Left kidney (tissue), 1 donor: ENCODE measurements at regions not wholly inside any gene's neighbourhood (a gene's known extent, or its start where the extent isn't known, plus 50 kb on each side); places are given as distances from the start of the nearest gene placed in this dataset.
"Not testable (repeated sequence)": the region's sequence is repeated elsewhere in the genome, so short reads cannot be mapped to it uniquely, and the experiment has no call there.

ENCODE experiments used
- DNase-seq: peaks from one replicate; pipeline ENCODE4 v3.0.0-alpha.2; 2013

DNA sequence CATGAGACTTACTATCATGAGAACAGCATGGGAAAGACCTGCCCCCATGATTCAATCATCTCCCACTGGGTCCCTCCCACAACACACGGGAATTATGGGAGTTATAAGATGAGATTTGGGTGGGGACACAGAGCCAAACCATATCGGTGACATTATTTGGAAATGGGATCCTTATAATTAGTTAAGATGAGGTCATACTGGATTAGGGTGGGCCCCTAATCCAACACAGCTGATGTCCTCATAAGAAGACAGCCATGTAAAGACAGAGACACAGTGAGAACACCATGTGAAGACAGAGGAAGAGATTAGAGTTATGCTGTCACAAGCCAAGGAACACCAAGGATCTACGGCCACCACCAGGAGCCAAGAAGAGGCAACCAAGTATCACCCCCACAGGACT lies 161.7 kb downstream of the SPTSSA start:
- no peak for DNase-seq

DNA sequence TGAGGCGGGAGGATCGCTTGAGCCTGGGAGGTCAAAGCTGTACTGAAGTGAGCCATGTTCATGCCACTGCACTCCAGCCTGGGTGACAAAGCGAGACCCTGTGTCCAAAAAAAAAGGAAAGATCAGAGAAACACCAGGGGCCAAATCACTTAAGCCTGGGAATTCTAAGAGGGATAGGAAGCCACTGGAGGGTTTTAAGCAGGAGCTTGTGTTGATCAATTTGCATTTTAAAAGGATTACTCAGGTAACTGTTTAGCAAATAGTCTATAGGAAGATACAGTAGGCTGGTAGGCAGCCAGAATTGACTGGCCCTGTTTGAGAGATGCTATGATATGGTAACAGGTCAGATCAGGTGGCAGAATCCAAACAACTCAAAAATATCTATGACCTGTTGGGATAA lies 162.7 kb downstream of the SPTSSA start:
- DNase-seq = no peak

DNA sequence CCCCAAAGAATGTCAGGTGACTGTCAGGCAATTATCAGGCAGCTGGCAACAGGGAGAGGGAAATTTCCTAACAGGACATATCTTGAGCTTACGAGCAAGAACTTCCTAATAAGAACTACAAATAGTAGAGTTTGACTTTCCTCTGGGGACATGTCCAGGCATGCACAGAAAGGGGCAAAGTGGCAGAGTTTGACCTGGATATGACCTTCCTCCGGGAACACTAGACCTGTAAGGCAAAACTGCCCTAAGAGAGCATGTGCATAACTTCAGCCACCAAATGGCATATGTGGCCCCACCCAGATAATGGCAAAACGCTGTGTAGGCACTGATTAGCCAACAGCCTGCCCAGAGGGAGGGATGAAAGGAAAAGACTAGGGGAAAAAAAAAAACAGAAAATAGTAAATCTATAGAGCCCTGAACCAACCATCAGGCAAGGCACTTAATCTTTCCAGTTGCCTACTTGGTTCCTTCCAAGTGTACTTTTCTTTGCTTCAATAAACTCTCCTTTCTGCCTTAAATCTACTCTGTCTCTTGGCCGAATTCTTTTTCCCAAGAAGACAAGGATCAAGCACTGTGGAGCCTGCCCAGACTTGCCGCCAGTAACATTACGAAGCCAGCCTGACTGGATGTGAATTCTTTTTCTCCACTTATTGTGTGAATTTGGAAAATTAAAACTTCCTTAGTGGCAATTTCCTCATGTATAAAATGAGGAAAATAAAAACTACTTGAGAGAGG lies 164.1 kb downstream of the SPTSSA start:
- DNase-seq = no peak

DNA sequence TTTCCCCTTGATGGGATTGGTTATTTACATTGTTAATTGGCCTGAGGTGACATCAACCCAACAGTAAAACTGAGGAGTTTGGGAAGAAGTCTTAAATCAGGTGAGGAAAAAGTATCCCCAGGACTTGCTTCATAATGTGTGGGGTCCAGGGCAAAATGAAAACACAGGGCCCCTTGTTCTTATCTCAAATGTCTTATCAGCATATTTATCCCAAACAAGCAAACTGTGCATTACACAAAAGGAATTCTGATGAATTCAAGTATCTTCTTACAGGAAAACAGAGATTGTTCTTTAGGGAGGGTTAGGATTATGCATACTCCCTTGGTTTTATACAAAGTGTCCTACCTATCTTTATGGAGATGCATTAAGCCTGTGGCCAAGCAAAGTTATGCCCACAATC lies 178.4 kb downstream of the SPTSSA start:
- no peak for DNase-seq

DNA sequence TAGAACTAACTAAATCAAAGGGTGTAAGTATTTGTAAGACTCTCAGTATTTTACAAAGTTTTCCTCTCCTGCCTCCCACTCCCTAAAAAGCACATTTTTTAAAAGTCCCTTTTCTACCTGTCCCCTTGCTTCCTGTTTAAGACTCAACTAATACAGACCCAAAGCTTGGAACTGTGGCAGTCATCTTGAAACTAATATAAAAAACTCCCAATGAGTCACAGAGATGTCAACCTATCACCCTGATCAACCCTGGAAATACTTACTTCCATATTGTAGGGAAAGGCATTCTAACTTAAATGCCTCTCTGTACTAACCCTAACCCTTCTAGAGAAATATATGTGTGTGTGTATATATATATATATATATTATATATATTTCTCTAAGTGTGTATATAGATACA lies 184.8 kb downstream of the SPTSSA start:
- DNase-seq = no peak

DNA sequence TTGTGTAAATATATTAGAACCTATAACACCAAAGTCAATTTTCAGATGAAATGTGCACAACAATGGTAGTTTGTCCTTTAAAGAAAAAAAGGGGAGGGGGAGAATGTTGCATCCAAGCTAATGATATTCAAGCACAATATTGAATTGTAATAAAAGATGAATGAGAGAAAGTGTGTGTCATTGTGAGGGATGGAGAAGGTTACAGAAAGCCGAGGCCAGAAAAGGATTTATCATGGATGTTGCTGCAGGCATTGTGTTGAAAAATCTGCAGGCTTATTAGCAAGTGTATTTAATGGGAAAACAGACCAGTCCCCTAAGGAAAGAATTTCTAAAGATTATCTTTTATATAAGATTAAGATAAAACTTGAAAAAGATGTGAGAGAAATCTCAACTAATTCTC lies 186.5 kb downstream of the SPTSSA start:
- DNase-seq = no peak

DNA sequence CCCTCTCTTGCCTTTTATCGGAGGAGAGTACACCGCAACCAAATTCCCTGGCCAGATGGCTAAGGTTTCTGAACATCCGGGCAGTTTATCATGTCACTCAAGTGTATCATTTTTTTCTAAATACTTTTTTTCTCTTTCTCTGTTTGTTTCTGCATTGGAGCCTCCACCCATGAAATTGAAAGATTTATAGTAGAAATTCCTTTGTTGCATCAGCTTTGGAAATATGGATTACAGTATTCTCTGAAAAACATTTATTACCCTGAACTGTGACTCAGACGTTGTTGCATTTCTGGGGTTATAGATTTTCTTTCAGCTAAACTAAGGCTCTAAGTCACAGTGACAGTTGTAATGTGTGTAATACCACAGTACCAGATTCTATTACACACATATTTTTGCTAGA lies 187.0 kb downstream of the SPTSSA start:
- DNase-seq = no peak

DNA sequence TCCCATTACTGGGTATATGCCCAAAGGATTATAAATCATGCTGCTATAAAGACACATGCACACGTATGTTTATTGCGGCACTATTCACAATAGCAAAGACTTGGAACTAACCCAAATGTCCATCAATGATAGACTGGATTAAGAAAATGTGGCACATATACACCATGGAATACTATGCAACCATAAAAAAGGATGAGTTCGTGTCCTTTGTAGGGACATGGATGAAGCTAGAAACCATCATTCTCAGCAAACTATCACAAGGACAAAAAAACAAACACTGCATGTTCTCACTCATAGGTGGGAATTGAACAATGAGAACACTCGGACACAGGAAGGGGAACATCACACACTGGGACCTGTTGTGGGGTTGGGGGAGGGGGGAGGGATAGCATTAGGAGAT lies 188.3 kb downstream of the SPTSSA start:
- not testable (repeated sequence) for DNase-seq

DNA sequence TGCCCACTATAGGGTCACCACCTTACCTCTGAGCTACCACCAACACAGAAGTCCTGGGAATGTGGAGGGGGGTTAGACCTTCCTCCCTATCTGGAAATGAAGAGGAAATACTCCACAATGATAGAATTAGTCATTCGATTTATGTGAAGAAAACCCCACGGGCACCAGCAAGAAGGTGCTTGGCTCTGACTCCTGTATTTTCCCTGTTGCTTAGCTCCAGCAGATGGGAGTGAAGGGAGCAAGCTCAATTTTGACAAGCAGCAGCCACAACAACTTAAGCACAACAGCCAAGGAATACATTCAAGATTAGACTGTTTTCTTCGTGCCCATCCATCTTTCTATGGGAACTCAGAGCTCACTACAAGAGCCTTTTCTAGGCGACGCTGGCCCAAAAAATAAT lies 191.7 kb downstream of the SPTSSA start:
- no peak for DNase-seq

DNA sequence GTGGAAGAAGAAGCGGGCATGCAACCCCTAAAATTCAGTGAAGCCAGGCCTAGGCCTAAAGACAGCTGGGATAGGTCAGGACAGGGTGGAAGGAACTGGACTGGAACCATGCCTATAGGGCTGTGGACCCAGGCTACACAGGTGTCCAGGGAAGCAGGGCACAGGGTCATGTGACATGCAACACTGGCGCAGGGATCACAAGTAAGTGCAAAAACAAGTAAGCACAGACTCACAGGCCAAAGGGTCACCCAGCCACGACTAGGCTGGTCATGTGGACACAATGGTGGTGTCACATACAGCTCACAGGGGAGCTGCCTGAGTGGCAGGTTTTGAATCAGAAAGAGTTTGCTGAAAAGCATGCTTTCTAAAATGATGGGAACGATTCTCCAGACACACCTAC lies 195.7 kb downstream of the SPTSSA start:
- no peak for DNase-seq

DNA sequence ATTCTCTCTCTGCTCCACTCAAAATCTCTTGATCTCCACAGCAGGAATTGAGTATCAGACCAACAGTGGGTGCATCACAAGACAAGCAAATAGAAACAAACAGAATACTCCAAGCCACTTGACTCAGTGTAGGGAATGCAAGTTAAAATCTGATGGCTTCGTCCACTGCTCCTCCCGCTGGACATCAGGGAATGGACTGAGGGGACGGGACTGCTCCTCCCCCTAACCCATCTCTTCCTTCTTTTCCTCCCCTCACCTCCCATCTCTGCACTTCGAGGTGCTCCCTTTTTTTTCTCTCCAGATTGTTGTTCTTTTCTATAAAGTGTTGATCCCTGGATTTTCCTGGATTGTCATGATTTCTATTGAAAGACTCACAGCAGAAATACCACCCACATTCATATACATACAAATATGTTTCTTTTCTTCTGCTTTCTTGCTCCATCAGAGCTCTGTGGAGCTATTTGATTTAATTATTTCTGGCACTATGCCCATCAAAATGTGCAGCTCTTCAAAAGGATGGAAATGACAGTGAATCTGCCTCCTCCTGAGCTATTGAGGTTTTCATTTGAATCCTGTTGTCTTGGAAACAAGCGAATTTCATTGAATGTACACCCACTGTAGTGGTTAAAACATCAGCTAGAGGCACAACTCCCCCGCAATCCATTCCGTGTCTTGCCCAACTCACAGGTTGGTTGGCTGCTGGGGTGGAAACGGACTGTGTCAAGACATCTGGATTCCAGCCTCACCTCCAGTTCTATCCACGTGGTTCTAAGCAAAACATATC lies 199.7 kb downstream of the SPTSSA start:
- no peak for DNase-seq

DNA sequence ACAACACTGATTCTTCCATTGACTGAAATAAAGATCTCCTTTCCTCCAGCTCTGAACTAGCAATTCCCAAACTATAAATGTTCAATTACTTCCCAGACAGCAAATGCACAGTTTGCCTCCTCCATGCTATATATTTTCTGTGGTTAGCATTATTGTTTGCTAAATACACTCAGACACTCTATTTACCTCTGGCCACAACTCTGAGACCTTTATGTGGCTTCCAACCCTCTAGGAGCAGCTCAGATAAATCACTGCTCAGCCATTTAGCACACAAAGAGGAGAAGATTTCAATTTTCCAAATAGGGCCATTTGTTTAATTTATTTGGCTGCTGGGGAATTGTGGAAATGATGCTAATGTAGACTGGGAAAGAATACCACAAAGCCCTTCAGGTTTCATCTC lies 202.0 kb downstream of the SPTSSA start:
- DNase-seq = no peak

DNA sequence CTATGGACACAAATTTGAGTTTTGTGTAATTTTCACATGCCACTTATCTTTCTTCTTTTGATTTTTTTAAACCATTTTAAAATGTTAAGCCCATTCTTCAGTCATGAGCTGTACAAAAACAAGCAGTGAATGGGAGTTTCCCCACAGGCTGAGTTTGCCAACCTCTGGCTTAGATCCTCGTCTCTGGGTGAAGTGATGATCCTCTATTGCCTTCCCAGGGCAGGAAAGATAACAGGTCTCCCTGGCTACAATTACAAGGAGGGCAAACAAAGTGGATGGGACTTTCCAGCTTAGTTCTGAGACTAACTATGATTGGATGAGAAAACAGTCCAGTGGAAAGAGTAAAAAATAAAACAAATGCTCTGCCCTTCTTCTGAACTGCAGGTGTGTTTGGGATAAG lies 203.7 kb downstream of the SPTSSA start:
- no peak for DNase-seq

DNA sequence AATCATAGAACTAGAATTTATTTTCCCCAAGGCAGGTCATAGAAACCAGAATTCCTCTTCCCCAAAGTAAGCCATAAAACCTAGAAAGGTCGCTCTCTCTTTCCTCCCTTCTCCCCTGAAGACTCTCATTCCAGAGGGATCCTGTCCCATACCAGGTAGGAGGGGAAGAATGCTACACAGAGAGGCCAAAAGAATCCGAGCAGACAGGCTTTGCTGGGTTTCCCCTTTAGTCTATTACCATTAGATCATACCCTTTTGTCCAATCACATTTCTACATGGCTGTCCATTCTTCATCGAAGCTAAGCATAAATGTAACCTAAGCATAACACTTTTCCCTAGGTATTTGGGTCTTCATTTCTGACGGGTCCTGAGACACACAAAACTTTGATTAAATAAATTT lies 204.5 kb downstream of the SPTSSA start:
- no peak for DNase-seq

DNA sequence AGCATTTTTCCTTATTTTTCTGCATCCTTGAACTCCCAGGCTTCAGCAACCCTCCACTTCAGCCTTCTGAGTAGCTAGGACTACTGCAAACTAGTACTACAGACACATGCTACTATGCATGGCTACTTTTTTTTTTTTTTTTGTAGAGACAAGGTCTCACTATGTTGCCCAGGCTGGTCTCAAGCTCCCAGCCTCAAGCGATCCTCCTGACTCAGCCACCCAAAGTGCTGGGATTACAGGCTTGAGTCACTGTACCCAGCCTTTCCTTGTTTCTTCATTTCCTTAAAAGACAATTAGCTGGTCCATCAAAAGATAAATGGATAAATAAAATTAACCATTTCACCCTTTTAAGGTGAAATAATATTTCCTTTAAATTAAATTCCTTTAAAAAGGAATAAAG lies 205.8 kb downstream of the SPTSSA start:
- no peak for DNase-seq

DNA sequence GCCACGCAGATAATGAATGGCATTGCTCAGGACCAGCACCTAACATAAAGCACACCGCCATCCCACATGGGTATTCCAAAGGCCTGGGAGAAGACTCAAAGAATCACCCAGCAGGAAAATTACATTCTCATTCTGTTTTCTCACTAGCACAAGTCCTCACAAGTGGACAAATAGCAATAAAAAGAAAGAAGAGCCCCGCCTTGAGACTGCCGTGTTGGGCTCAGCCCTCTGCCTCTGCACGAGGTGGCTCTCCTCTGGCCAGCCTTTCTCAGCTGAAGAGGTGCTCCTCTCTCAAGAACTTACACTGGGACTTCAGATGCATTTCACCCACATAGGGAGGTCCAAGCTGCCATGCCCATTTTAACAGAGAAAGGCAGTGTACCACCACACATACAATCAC lies 207.5 kb downstream of the SPTSSA start:
- DNase-seq = no peak

DNA sequence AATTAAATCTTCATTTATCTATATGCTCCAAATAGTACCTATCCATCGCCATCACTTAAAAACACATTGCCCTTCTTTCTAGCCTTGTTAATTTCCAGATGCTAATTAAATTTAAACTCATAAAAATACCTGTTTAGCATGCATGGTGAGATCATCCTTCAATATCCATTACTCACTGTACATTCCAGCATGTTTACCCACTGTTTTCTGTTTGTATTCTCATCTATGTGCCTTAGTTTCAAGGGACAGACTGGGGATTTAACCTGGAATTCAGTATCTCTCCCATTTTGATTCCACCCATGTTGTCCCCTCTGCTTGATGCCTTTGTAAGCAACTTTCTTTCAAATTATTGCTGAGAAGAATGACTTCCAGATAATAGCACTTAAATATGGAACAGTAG lies 208.0 kb downstream of the SPTSSA start:
- DNase-seq = no peak

DNA sequence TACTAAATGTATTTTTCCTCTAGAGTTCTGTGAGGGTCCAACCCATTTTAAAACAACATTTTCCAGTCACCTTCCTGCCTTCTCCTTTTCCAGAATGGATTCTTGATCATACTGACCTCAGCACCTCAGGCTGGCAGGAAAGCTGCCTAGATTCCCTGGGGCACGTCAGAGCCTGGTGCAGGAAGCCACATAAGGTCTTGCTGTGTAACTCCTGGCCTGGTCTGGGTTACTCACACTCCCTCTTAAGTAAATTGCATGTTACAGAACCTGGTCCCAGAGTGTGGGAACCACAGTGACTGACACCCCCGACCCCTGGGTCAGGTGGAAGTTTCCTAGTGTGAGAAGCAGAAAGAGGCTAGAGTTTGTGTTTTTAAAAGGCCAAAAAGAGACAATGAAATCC lies 209.8 kb downstream of the SPTSSA start:
- no peak for DNase-seq

DNA sequence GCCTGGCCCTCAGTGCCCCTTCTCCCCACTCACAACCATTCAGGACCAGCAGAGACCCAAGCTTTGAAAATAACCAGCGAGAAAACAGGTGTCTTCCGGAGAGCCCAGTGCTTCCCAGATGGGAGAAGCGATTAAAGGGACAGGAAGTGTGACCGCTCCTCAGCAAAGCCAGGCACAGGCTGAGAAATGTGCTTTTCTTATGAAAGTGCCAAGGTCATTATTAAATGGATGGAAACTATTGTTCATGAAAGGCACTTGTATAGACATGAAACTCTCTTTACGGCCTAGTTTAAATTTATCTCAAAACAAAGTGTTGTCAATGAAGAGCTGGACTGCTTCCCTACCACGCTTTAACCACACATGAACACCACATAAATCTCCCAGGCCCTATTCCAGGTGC lies 210.4 kb downstream of the SPTSSA start:
- no peak for DNase-seq

DNA sequence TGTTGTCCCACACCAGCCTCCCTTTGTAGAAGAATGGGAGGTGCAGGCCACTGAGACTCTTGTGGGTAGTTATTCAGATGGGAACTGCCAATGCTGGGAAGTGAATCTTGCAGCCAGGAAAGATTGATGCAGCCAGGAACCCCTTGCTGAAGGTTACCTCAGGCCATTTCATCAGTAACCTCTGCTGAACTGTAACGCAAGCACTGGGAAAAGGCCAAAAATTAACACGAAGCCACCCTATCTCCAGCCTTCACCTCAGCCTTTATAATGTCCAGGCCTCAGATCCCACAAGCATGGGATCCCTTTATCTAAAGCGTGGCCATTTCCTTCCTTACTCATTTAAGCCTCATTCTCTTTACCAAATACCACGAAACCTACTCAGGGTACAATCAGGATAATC lies 211.1 kb downstream of the SPTSSA start:
- no peak for DNase-seq

DNA sequence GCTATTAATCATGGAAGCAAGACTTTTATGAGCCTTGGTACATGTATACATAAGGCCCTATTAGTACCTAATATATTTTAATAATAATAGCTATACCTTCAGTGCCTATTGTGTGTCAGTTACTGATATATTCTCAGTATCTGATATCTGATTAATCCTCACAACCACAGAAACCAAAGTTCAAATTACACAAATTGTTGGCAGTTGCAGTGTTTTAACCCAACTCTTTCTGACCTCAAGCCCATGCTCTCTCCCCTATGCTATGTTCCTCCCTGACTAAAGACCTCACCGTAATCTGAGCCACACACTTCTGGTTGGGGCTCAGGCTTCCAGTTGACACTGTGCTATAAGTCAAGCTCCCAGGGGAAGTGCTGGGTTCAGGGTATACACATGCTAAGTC lies 214.4 kb downstream of the SPTSSA start:
- no peak for DNase-seq

DNA sequence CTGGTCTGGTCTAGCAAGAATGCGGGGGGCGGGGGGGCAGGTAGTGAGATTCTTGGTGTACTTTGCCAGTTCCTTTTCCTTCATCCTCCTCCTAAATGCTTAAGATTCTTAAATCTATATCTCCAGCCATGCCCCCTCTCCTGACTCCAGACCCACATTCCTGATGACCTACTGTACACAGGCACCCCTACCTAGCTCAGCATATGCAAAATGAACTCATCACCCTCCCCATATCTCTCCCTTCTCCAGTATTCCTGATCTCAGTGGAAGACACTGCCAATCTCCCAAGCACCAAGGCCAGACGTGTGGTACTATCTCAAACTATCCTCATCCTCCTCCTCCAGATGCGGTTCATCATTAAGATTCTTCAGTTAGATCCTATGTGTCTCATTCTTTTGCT lies 215.8 kb downstream of the SPTSSA start:
- DNase-seq = no peak

DNA sequence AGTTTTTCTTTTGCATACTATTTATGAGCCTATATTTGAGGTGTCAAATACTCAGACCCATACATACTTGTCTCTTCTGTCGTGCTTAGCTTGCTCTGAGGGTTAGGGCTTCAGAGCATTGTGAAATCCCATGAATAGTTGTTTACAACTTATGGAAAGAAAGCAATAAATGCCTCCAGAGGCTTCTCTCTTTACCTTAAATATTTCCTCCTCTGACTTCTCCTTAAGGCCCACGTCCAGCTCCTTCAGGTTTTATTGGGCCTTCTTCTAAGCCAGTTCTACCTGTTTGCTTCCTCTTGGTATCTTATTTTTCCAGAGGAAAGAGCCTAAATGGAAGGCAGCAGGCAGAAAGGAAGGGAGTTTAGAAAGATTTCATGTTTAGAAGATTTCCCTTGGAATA lies 218.6 kb downstream of the SPTSSA start:
- DNase-seq = no peak

DNA sequence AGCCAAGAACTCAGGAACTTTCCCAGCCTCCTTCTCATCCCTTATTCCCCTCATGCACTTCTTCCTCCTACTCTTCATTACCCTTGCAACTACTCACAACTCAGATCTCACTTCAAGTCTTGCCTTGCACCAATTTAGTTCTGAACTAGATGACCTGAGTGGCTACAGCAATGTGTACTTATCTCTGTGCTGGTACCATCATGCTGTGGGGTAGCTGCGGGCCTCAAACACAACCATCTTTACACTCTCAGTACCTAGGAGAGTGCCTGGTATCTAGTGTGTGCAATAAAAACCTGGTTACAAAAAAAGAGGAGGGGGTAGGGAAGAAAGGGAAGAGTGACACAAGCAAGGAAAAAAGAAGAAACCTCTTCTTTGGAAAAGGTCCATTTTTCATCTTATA lies 219.0 kb downstream of the SPTSSA start:
- DNase-seq = no peak
